K562 (cell line): ENCODE measurements at regions not wholly inside any gene's neighbourhood (a gene's known extent, or its start where the extent isn't known, plus 50 kb on each side); places are given as distances from the start of the nearest gene placed in this dataset.

ENCODE experiments used
- ATAC-seq: fragments of 200-7000 bp; cut with Tn5 transposase; 3 replicates; pipeline ENCODE4 v1.9.1; 2020; ENCODE audit warnings: moderate library complexity
- BruUV-seq: library from RNA; stranded (reverse); fragments of 400-500 nt; replicated peaks from 2 replicates; lab custom pipeline; 2021; lab: Mats Ljungman, UMichigan
- CTCF ChIA-PET: fragments of 300-600 bp; formaldehyde crosslinking; extraction: SDS; loops from one replicate; lab custom pipeline; 2021; ENCODE audit warnings: low intra/inter-chr PET ratio; lab: Yijun Ruan, JAX
- POLR2A ChIA-PET: fragments of 300-600, 350-650 bp; sonication (Branson Sonifier 250); formaldehyde crosslinking; extraction: SDS; loops from one replicate; lab custom pipeline; 2021; ENCODE audit warnings: antibody characterized with exemption, inconsistent platforms; lab: Yijun Ruan, JAX
- DNase-seq, 4 experiments: peaks; one replicate each; pipeline versions ENCODE4 v3.0.0 to v3.0.0-alpha.2; 2011 to 2018; ENCODE audit warnings: low spot score in 3 of 4, mixed read lengths in 3 of 4; ENCODE audit errors: extremely low read depth in 1 of 4
- FAIRE-seq: peaks from 2 replicates; lab custom pipeline; 2011; peaks lifted over from hg19 to GRCh38; lab: Jason Lieb, UNC
- H2AFZ ChIP-seq: 2 replicates; pipeline ENCODE4 v1.6.0; 2011; ENCODE audit warnings: low read depth, low read length, control low read depth, inconsistent platforms
- H3K27ac ChIP-seq: fragments of 200-600 bp; 3 replicates; pipeline ENCODE4 v1.8.0; 2011; ENCODE audit warnings: low read depth, mild to moderate bottlenecking, control low read depth, inconsistent platforms, low read length, moderate library complexity, mixed read lengths; ENCODE audit errors: extremely low read depth
- H3K27me3 ChIP-seq, 2 experiments: fragments of 300-600 bp in 1 of 2; 2 replicates in 1 of 2; 3 replicates in 1 of 2; pipeline versions ENCODE4 v1.6.0 to v1.8.0; 2011; ENCODE audit warnings: inconsistent platforms in 2 of 2, low read length in 2 of 2, mild to moderate bottlenecking in 1 of 2, mixed read lengths in 1 of 2, moderate library complexity in 1 of 2; ENCODE audit not compliant: control insufficient read depth in 2 of 2, insufficient read depth in 2 of 2
- H3K36me3 ChIP-seq: fragments of 300-600 bp; 3 replicates; pipeline ENCODE4 v1.8.0; 2011; ENCODE audit warnings: mild to moderate bottlenecking, low read length, inconsistent platforms; ENCODE audit not compliant: control insufficient read depth, insufficient read depth
- H3K4me1 ChIP-seq, 2 experiments: fragments of 200-600 bp in 1 of 2; replicated peaks in 1 of 2; 2 replicates in 1 of 2; 3 replicates in 1 of 2; pipeline versions ENCODE4 v1.5.1 to v1.8.0; 2011; ENCODE audit warnings: inconsistent platforms in 2 of 2, low read length in 2 of 2, mild to moderate bottlenecking in 1 of 2, mixed read lengths in 1 of 2, moderate library complexity in 1 of 2; ENCODE audit not compliant: control insufficient read depth in 2 of 2, insufficient read depth in 2 of 2
- H3K4me2 ChIP-seq: 2 replicates; pipeline ENCODE4 v1.6.1; 2011; ENCODE audit warnings: low read length, control low read depth, inconsistent platforms, mixed read lengths; ENCODE audit not compliant: insufficient read depth
- H3K4me3 ChIP-seq: fragments of 200-600 bp; sonication (generic), shearing (Covaris generic); 2 replicates; pipeline ENCODE4 v1.5.1; 2016; ENCODE audit warnings: control low read depth, inconsistent platforms
- H3K79me2 ChIP-seq: fragments of 200-600 bp; 3 replicates; pipeline ENCODE4 v1.8.0; 2011; ENCODE audit warnings: low read length, inconsistent platforms; ENCODE audit not compliant: control insufficient read depth, insufficient read depth
- H3K9ac ChIP-seq, 2 experiments: 2 replicates each; pipeline versions ENCODE4 v1.6.0 to v1.6.1; 2011; ENCODE audit warnings: low read depth in 2 of 2, low read length in 2 of 2, control low read depth in 1 of 2, inconsistent platforms in 1 of 2, mild to moderate bottlenecking in 1 of 2, mixed read lengths in 1 of 2; ENCODE audit not compliant: insufficient read depth in 1 of 2
- H3K9me1 ChIP-seq: one replicate; pipeline ENCODE4 v1.6.0; 2011; ENCODE audit warnings: inconsistent platforms, mild to moderate bottlenecking, low read length, moderate library complexity; ENCODE audit not compliant: control insufficient read depth, insufficient read depth
- H3K9me3 ChIP-seq: replicated peaks from 2 replicates; pipeline ENCODE4 v1.5.1; 2011; ENCODE audit warnings: low read depth, low read length, inconsistent platforms; ENCODE audit not compliant: control insufficient read depth, insufficient read depth
- H4K20me1 ChIP-seq: replicated peaks from 2 replicates; pipeline ENCODE4 v1.6.1; 2011; ENCODE audit warnings: low read length, inconsistent platforms, mixed read lengths; ENCODE audit not compliant: control insufficient read depth, insufficient read depth
- CXXC5 ChIP-seq: fragments of 250-450 bp; sonication (Bioruptor Pico); IDR thresholded peaks from 2 replicates; pipeline ENCODE4 v1.8.0; 2022; ENCODE audit warnings: inconsistent platforms, mild to moderate bottlenecking, moderate library complexity
- DPF2 ChIP-seq: fragments of 450-650 bp; IDR thresholded peaks from 2 replicates; pipeline ENCODE4 v1.6.1; 2016
- HDGF ChIP-seq: fragments of 450-650 bp; IDR thresholded peaks from 2 replicates; pipeline ENCODE4 v1.6.1; 2016
- HLTF ChIP-seq: fragments of 450-650 bp; IDR thresholded peaks from 2 replicates; pipeline ENCODE4 v1.6.1; 2016
- KLF1 ChIP-seq: fragments of 450-650 bp; IDR thresholded peaks from 2 replicates; pipeline ENCODE4 v1.6.1; 2016; ENCODE audit warnings: missing genetic modification characterization, missing compliant biosample characterization
- POLR2A ChIP-seq: fragments of 450-650 bp; conservative IDR thresholded peaks from 2 replicates; pipeline ENCODE4 v1.6.1; 2016
- POLR2G ChIP-seq: fragments of 200-400 bp; formaldehyde crosslinking; IDR thresholded peaks from 2 replicates; pipeline ENCODE4 v1.6.1; 2017; ENCODE audit warnings: low read depth, mild to moderate bottlenecking, antibody characterized with exemption, low read length, moderate library complexity
- RBM25 ChIP-seq: fragments of 200-400 bp; formaldehyde crosslinking; IDR thresholded peaks from 2 replicates; pipeline ENCODE4 v1.6.1; 2018; ENCODE audit warnings: low read length, low read depth, moderate library complexity; ENCODE audit not compliant: severe bottlenecking
- SIN3B ChIP-seq: fragments of 450-650 bp; IDR thresholded peaks from 2 replicates; pipeline ENCODE4 v1.6.1; 2017; ENCODE audit warnings: low read depth, mild to moderate bottlenecking, moderate library complexity
- SMARCA5 ChIP-seq: fragments of 450-650 bp; IDR thresholded peaks from 2 replicates; pipeline ENCODE4 v1.6.1; 2016
- SRSF1 ChIP-seq: fragments of 200-400 bp; formaldehyde crosslinking; IDR thresholded peaks from 2 replicates; pipeline ENCODE4 v1.6.1; 2017; ENCODE audit warnings: mild to moderate bottlenecking, low read depth, low read length, moderate library complexity
- TAF15 ChIP-seq: fragments of 200-400 bp; formaldehyde crosslinking; IDR thresholded peaks from 2 replicates; pipeline ENCODE4 v1.6.1; 2017; ENCODE audit warnings: mild to moderate bottlenecking, low read depth, low read length, moderate library complexity
- ZNF140 ChIP-seq: fragments of 250-450 bp; sonication (Bioruptor Pico); IDR thresholded peaks from 2 replicates; pipeline ENCODE4 v1.8.0; 2021; ENCODE audit warnings: moderate library complexity, mild to moderate bottlenecking, inconsistent platforms
- ZNF282 ChIP-seq: sonication (generic); formaldehyde crosslinking; IDR thresholded peaks from 2 replicates; pipeline ENCODE4 v1.8.1; 2023; ENCODE audit warnings: missing genetic modification reagents
- ZNF41 ChIP-seq: fragments of 250-450 bp; sonication (Bioruptor Pico); conservative IDR thresholded peaks from 2 replicates; pipeline ENCODE4 v1.4.0; 2020; ENCODE audit warnings: mild to moderate bottlenecking
- ZNF696 ChIP-seq: fragments of 250-450 bp; sonication (Bioruptor Pico); conservative IDR thresholded peaks from 2 replicates; pipeline ENCODE4 v1.4.0; 2020; ENCODE audit warnings: mild to moderate bottlenecking, moderate library complexity
- ZSCAN32 ChIP-seq: fragments of 450-650 bp; formaldehyde crosslinking; IDR thresholded peaks from 2 replicates; pipeline ENCODE4 v1.4.0; 2020; ENCODE audit warnings: mild to moderate bottlenecking, moderate library complexity
- WGBS: fragments of 100-300 bp; shearing (Covaris generic); methylation state at CpG from one replicate; pipeline ENCODE4 v1.1.6; 2016; ENCODE audit warnings: low coverage, mixed read lengths; ENCODE audit not compliant: insufficient coverage; ENCODE audit errors: missing lambda C conversion rate; 5-methylcytosine and 5-hydroxymethylcytosine counted together
- in situ Hi-C: fragments of 300-500 bp; cut with MboI; formaldehyde crosslinking; loops from 4 replicates; pipeline ENCODE4 v1.15.0; 2018; ENCODE audit warnings: inconsistent platforms, mixed read lengths
- intact Hi-C: fragments of 100-400 bp; cut with micrococcal nuclease; formaldehyde crosslinking; loops from 2 replicates; pipeline ENCODE4 v1.14.2; 2022
- TF ChIP-seq, protein P1 (sequence below): fragments of 250-450 bp; sonication (Bioruptor Pico); IDR thresholded peaks from 2 replicates; pipeline ENCODE4 v1.5.0; 2021; ENCODE audit warnings: mild to moderate bottlenecking, borderline replicate concordance
- TF ChIP-seq, protein P2 (sequence below): fragments of 450-650 bp; IDR thresholded peaks from 2 replicates; pipeline ENCODE4 v1.7.0; 2016; ENCODE audit warnings: borderline replicate concordance

DNA sequence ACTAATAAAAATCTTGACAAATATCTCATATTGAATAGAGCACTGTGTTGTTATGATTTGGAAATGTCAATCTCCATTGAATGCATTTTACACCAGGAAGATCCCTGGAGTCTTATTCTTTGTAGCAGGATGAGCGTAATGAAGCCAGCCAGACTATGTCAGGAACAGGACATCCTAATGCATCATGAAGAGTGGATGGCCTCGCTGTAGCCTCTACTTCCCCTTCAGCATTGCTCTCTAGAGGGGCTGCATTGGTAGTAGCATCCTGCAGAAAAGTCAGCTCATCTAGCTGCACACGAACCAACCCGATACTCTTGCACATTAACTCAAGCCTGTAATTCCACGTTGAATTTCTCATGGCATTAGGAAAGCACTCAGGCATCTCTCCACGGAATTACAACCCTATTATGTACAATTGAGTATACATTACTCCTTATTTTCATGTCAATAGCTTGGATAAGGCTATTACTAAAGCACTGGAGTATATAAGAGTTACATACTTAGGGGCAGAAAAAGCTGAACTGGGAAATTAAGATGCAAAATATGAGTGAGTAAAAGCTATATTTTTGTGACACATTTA, 76.1 kb downstream of the CMPK2 start:
- H3K36me3 ChIP-seq, result no peaks in the 10 kb centered on the region
- POLR2A ChIA-PET, result no interaction called here
- H3K4me2 ChIP-seq, result no peak overlapping the region
- BruUV-seq, result no TSS peak
- DNase-seq (no peak), ATAC-seq (no peak)
- intact Hi-C loops, result no loop called here
- no peaks in the 10 kb centered on the region for H3K4me1 ChIP-seq
- H2AFZ ChIP-seq, result no peak overlapping the region
- H4K20me1 ChIP-seq, result no peaks in the 10 kb centered on the region
- no peak overlapping the region for H3K9ac ChIP-seq
- no peak for TF ChIP-seq ZSCAN32 (CRISPR knock-in tag)
- no peak for TF ChIP-seq SRSF1
- no peak for TF ChIP-seq SIN3B
- TF ChIP-seq ZNF696 (CRISPR knock-in tag), result no peak
- no peak for TF ChIP-seq TAF15
- TF ChIP-seq KLF1 (tag), result no peak
- TF ChIP-seq HLTF, result no peak
- TF ChIP-seq, protein P1, sequence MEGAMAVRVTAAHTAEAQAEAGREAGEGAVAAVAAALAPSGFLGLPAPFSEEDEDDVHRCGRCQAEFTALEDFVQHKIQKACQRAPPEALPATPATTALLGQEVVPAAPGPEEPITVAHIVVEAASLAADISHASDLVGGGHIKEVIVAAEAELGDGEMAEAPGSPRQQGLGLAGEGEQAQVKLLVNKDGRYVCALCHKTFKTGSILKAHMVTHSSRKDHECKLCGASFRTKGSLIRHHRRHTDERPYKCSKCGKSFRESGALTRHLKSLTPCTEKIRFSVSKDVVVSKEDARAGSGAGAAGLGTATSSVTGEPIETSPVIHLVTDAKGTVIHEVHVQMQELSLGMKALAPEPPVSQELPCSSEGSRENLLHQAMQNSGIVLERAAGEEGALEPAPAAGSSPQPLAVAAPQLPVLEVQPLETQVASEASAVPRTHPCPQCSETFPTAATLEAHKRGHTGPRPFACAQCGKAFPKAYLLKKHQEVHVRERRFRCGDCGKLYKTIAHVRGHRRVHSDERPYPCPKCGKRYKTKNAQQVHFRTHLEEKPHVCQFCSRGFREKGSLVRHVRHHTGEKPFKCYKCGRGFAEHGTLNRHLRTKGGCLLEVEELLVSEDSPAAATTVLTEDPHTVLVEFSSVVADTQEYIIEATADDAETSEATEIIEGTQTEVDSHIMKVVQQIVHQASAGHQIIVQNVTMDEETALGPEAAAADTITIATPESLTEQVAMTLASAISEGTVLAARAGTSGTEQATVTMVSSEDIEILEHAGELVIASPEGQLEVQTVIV (CRISPR knock-in tag), result no peak
- TF ChIP-seq ZNF282 (CRISPR knock-in tag), result no peak
- TF ChIP-seq POLR2G, result no peak
- TF ChIP-seq HDGF, result no peak
- TF ChIP-seq SMARCA5, result no peak
- TF ChIP-seq DPF2, result no peak
- TF ChIP-seq CXXC5 (CRISPR knock-in tag), result no peak
- TF ChIP-seq ZNF140, result no peak
- no peak for TF ChIP-seq RBM25
- no peak for TF ChIP-seq POLR2A
- TF ChIP-seq ZNF41 (CRISPR knock-in tag), result no peak
- TF ChIP-seq, protein P2, sequence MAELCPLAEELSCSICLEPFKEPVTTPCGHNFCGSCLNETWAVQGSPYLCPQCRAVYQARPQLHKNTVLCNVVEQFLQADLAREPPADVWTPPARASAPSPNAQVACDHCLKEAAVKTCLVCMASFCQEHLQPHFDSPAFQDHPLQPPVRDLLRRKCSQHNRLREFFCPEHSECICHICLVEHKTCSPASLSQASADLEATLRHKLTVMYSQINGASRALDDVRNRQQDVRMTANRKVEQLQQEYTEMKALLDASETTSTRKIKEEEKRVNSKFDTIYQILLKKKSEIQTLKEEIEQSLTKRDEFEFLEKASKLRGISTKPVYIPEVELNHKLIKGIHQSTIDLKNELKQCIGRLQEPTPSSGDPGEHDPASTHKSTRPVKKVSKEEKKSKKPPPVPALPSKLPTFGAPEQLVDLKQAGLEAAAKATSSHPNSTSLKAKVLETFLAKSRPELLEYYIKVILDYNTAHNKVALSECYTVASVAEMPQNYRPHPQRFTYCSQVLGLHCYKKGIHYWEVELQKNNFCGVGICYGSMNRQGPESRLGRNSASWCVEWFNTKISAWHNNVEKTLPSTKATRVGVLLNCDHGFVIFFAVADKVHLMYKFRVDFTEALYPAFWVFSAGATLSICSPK, result no peak
- TF ChIP-seq, all 486 proteins: peak for 0
- Histone ChIP-seq H3K4me3 (no peak overlapping the region), H3K9me1 (no peaks in the 10 kb centered on the region), H3K79me2 (no peaks in the 10 kb centered on the region), H3K27ac (no peak overlapping the region), H3K27me3 (peaks cover 2 to 3% of the 10 kb centered on the region in 2 experiments; a peak in 4 of 5 replicates), H3K9me3 (no peaks in the 10 kb centered on the region)
- 2% methylated on average over 6 of the region's 6 CpGs for WGBS
- CTCF ChIA-PET, result no interaction called here
- FAIRE-seq, result no peak
- in situ Hi-C loops, result no loop called here
